WTC11 (cell line): ENCODE measurements at regions not wholly inside any gene's neighbourhood (a gene's known extent, or its start where the extent isn't known, plus 50 kb on each side); places are given as distances from the start of the nearest gene placed in this dataset.

Experiments used
- TCF7 ChIP-seq: sonication (generic); formaldehyde crosslinking; IDR thresholded peaks from 2 replicates; pipeline ENCODE4 v1.8.0; 2022; ENCODE audit warnings: mild to moderate bottlenecking, low read depth, missing genetic modification reagents, moderate library complexity
- ZNF416 ChIP-seq: fragments of 250-450 bp; sonication (Bioruptor Pico); IDR thresholded peaks from 2 replicates; pipeline ENCODE4 v1.9.0; 2021; ENCODE audit warnings: mild to moderate bottlenecking, inconsistent platforms
- TF ChIP-seq, protein P1 (sequence below): fragments of 200-600 bp; IDR thresholded peaks from 2 replicates; pipeline ENCODE4 v1.8.0; 2022; ENCODE audit warnings: antibody characterized with exemption
- TF ChIP-seq, protein P2 (sequence below): sonication (generic); formaldehyde crosslinking; conservative IDR thresholded peaks from 2 replicates; pipeline ENCODE4 v1.8.1; 2022; ENCODE audit warnings: mild to moderate bottlenecking, missing genetic modification reagents

DNA sequence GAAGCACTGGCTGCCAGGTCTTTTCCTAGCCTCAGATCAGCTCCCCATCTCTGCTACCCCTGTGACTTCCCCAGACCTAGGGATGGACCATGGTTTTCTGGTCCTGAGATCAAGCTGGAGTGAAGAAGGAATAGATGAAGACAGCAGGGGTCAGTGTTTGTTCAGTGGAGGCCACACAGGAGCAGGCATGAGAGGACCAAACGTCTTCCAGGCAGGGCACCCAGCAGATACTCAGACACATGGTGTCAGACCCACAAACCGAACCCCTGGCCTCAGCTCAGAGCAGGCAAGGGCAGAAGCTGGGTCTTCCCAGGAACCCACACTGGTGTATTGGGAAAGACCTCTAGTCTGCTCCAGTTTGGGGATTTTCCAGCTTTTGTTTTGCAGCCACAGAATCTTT, 189.7 kb downstream of the IRX5 start:
- TF ChIP-seq, protein P1, sequence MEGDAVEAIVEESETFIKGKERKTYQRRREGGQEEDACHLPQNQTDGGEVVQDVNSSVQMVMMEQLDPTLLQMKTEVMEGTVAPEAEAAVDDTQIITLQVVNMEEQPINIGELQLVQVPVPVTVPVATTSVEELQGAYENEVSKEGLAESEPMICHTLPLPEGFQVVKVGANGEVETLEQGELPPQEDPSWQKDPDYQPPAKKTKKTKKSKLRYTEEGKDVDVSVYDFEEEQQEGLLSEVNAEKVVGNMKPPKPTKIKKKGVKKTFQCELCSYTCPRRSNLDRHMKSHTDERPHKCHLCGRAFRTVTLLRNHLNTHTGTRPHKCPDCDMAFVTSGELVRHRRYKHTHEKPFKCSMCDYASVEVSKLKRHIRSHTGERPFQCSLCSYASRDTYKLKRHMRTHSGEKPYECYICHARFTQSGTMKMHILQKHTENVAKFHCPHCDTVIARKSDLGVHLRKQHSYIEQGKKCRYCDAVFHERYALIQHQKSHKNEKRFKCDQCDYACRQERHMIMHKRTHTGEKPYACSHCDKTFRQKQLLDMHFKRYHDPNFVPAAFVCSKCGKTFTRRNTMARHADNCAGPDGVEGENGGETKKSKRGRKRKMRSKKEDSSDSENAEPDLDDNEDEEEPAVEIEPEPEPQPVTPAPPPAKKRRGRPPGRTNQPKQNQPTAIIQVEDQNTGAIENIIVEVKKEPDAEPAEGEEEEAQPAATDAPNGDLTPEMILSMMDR: no peak
- TF ChIP-seq ZNF416 (CRISPR knock-in tag) (no peak), TCF7 (no peak)
- TF ChIP-seq, protein P2, sequence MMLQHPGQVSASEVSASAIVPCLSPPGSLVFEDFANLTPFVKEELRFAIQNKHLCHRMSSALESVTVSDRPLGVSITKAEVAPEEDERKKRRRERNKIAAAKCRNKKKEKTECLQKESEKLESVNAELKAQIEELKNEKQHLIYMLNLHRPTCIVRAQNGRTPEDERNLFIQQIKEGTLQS (CRISPR knock-in tag): no peak
